ENCODE measurements at regions not wholly inside any gene's neighbourhood (a gene's known extent, or its start where the extent isn't known, plus 50 kb on each side); places are given as distances from the start of the nearest gene placed in this dataset.
A peak's percentile ranks its signal among the peaks of the same experiment; 100 is the strongest.

GRCh38 chr6:121600389-121601168 lies 165.1 kb downstream of the GJA1 start:
- no peak overlapping the region for H3K27ac ChIP-seq
- no peak for DNase-seq (ENCODE audit: low spot score)

GRCh38 chr6:121603486-121603885 lies 168.0 kb downstream of the GJA1 start:
- DNase-seq (ENCODE audit: low spot score): no peak
- H3K27ac ChIP-seq: no peak overlapping the region
- TF ChIP-seq CTCF (IDR thresholded peaks at IDR 0.05): no peak
- H3K4me3 ChIP-seq: no peak overlapping the region

More at GRCh38 chr6:121600389-121601168, 165.1 kb downstream of the GJA1 start:
- no peak for TF ChIP-seq CTCF (IDR thresholded peaks at IDR 0.05)
- no peak overlapping the region for H3K4me3 ChIP-seq

- no peak for DNase-seq (ENCODE audit: low spot score)
- no peak overlapping the region for H3K4me3 ChIP-seq
- H3K27ac ChIP-seq: no peak overlapping the region
- no peak for TF ChIP-seq CTCF (IDR thresholded peaks at IDR 0.05)
Measured at GRCh38 chr6:121607721-121608120, 172.3 kb downstream of the GJA1 start.

GRCh38 chr6:121608270-121608669 lies 172.8 kb downstream of the GJA1 start:
- TF ChIP-seq CTCF (IDR thresholded peaks at IDR 0.05): no peak
- H3K27ac ChIP-seq: no peak overlapping the region
- DNase-seq (ENCODE audit: low spot score): no peak
- H3K4me3 ChIP-seq: no peak overlapping the region

GRCh38 chr6:121609281-121609680 lies 173.8 kb downstream of the GJA1 start:
- Histone ChIP-seq H3K4me3 (no peak overlapping the region), H3K27ac (no peak overlapping the region)
- TF ChIP-seq CTCF (IDR thresholded peaks at IDR 0.05): no peak
- no peak for DNase-seq (ENCODE audit: low spot score)

GRCh38 chr6:121612927-121613326 lies 177.5 kb downstream of the GJA1 start:
- Histone ChIP-seq H3K27ac (no peak overlapping the region), H3K4me3 (no peak overlapping the region)
- DNase-seq (ENCODE audit: low spot score): no peak
- TF ChIP-seq CTCF (IDR thresholded peaks at IDR 0.05): no peak

GRCh38 chr6:121614115-121614514 lies 178.7 kb downstream of the GJA1 start:
- Histone ChIP-seq H3K4me3 (no peak overlapping the region), H3K27ac (peak overlapping the region in 1 of 2 donors; percentile 24)
- no peak for TF ChIP-seq CTCF (IDR thresholded peaks at IDR 0.05)
- no peak for DNase-seq (ENCODE audit: low spot score)
